ENCODE measurements at regions not wholly inside any gene's neighbourhood (a gene's known extent, or its start where the extent isn't known, plus 50 kb on each side); places are given as distances from the start of the nearest gene placed in this dataset.

GRCh38 chr13:105073041-105073440 is 1462.4 kb downstream of the EFNB2 start:
- TF ChIP-seq, protein P1, sequence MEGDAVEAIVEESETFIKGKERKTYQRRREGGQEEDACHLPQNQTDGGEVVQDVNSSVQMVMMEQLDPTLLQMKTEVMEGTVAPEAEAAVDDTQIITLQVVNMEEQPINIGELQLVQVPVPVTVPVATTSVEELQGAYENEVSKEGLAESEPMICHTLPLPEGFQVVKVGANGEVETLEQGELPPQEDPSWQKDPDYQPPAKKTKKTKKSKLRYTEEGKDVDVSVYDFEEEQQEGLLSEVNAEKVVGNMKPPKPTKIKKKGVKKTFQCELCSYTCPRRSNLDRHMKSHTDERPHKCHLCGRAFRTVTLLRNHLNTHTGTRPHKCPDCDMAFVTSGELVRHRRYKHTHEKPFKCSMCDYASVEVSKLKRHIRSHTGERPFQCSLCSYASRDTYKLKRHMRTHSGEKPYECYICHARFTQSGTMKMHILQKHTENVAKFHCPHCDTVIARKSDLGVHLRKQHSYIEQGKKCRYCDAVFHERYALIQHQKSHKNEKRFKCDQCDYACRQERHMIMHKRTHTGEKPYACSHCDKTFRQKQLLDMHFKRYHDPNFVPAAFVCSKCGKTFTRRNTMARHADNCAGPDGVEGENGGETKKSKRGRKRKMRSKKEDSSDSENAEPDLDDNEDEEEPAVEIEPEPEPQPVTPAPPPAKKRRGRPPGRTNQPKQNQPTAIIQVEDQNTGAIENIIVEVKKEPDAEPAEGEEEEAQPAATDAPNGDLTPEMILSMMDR (IDR thresholded peaks at IDR 0.05; ENCODE audit: low read length) = no peak
- no peak for TF ChIP-seq EZH2 (IDR thresholded peaks at IDR 0.05; ENCODE audit: borderline replicate concordance, low read length)
